ENCODE measurements at regions not wholly inside any gene's neighbourhood (a gene's known extent, or its start where the extent isn't known, plus 50 kb on each side); places are given as distances from the start of the nearest gene placed in this dataset.

GRCh38 chr5:106578736-106579135 lies 1092.0 kb downstream of the EFNA5 start:
- no peak for DNase-seq (ENCODE audit: low spot score)

GRCh38 chr5:106574820-106575219 lies 1095.9 kb downstream of the EFNA5 start:
- no peak for DNase-seq (ENCODE audit: low spot score)

GRCh38 chr5:106566031-106566430 lies 1104.7 kb downstream of the EFNA5 start:
- DNase-seq (ENCODE audit: low spot score): no peak

- DNase-seq (ENCODE audit: low spot score): no peak
These were observed 1125.4 kb downstream of the EFNA5 start for GRCh38 chr5:106545325-106545724.

GRCh38 chr5:106543330-106543729 lies 1127.4 kb downstream of the EFNA5 start:
- no peak for DNase-seq (ENCODE audit: low spot score)

GRCh38 chr5:106530150-106530549 lies 1140.6 kb downstream of the EFNA5 start:
- no peak for DNase-seq (ENCODE audit: low spot score)

GRCh38 chr5:106525438-106525837 lies 1145.3 kb downstream of the EFNA5 start:
- no peak for DNase-seq (ENCODE audit: low spot score)

- DNase-seq (ENCODE audit: low spot score): no peak
These were observed 1146.9 kb downstream of the EFNA5 start for GRCh38 chr5:106523852-106524251.

GRCh38 chr5:106522296-106522695 lies 1148.4 kb downstream of the EFNA5 start:
- DNase-seq (ENCODE audit: low spot score): no peak

GRCh38 chr5:106521701-106522100 lies 1149.0 kb downstream of the EFNA5 start:
- DNase-seq (ENCODE audit: low spot score): no peak

GRCh38 chr5:106510321-106510720 lies 1160.4 kb downstream of the EFNA5 start:
- no peak for DNase-seq (ENCODE audit: low spot score)

- no peak for DNase-seq (ENCODE audit: low spot score)
These were observed 1161.8 kb downstream of the EFNA5 start for GRCh38 chr5:106508894-106509293.

GRCh38 chr5:106493910-106494309 lies 1176.8 kb downstream of the EFNA5 start:
- no peak for DNase-seq (ENCODE audit: low spot score)

GRCh38 chr5:106489004-106489403 lies 1181.7 kb downstream of the EFNA5 start:
- DNase-seq (ENCODE audit: low spot score): no peak

GRCh38 chr5:106488407-106488806 lies 1182.3 kb downstream of the EFNA5 start:
- DNase-seq (ENCODE audit: low spot score): no peak

GRCh38 chr5:106481374-106481773 lies 1189.4 kb downstream of the EFNA5 start:
- DNase-seq (ENCODE audit: low spot score): no peak

- DNase-seq (ENCODE audit: low spot score): no peak
These were observed 1194.1 kb downstream of the EFNA5 start for GRCh38 chr5:106476630-106477029.

- no peak for DNase-seq (ENCODE audit: low spot score)
These were observed 1196.7 kb downstream of the EFNA5 start for GRCh38 chr5:106474066-106474465.

- DNase-seq (ENCODE audit: low spot score): no peak
These were observed 1211.2 kb downstream of the EFNA5 start for GRCh38 chr5:106459541-106459940.

GRCh38 chr5:106454651-106455415 lies 1215.9 kb downstream of the EFNA5 start:
- no peak for DNase-seq (ENCODE audit: low spot score)

- no peak for DNase-seq (ENCODE audit: low spot score)
These were observed 1216.7 kb downstream of the EFNA5 start for GRCh38 chr5:106454050-106454449.

GRCh38 chr5:106451998-106452397 lies 1218.7 kb downstream of the EFNA5 start:
- no peak for DNase-seq (ENCODE audit: low spot score)

GRCh38 chr5:106443746-106444145 lies 1227.0 kb downstream of the EFNA5 start:
- DNase-seq (ENCODE audit: low spot score): no peak

- no peak for DNase-seq (ENCODE audit: low spot score)
These were observed 1235.6 kb downstream of the EFNA5 start for GRCh38 chr5:106435185-106435584.

Measured in CD4-positive, alpha-beta T cell treated with Interleukin-6 at 100 ng/mL for 8 hours (primary cell).